Lower lobe of right lung (tissue), 2 donors: ENCODE measurements at regions not wholly inside any gene's neighbourhood (a gene's known extent, or its start where the extent isn't known, plus 50 kb on each side); places are given as distances from the start of the nearest gene placed in this dataset.
"Not testable (repeated sequence)": the region's sequence is repeated elsewhere in the genome, so short reads cannot be mapped to it uniquely, and the experiment has no call there.

ENCODE experiments used
- ATAC-seq, 2 donors: fragments of 200-7000 bp; cut with Tn5 transposase; one replicate each; pipeline ENCODE4 v1.9.1; 2020 to 2022; ENCODE audit warnings: mild to moderate bottlenecking in 2 of 2, moderate library complexity in 2 of 2
- DNase-seq: peaks from one replicate; pipeline ENCODE4 v3.0.0-alpha.2; 2020
- H3K27ac ChIP-seq: fragments of 200-600 bp; one replicate; pipeline ENCODE4 v1.8.0; 2022
- H3K27me3 ChIP-seq: fragments of 200-600 bp; one replicate; pipeline ENCODE4 v1.8.0; 2022; ENCODE audit warnings: low read depth
- H3K36me3 ChIP-seq: fragments of 200-600 bp; one replicate; pipeline ENCODE4 v1.8.0; 2022; ENCODE audit warnings: mild to moderate bottlenecking
- H3K4me1 ChIP-seq: fragments of 200-600 bp; one replicate; pipeline ENCODE4 v1.8.0; 2022
- H3K4me3 ChIP-seq: fragments of 200-600 bp; one replicate; pipeline ENCODE4 v1.8.0; 2022; ENCODE audit warnings: mild to moderate bottlenecking
- H3K9me3 ChIP-seq: fragments of 200-600 bp; one replicate; pipeline ENCODE4 v1.8.0; 2022
- intact Hi-C: fragments of 100-400 bp; cut with DNase I; formaldehyde crosslinking; loops from one replicate; pipeline ENCODE4 v1.11.0; 2022
- TF ChIP-seq, protein P1 (sequence below): fragments of 200-600 bp; IDR thresholded peaks from one replicate; pipeline ENCODE4 v1.8.0; 2022; ENCODE audit warnings: antibody characterized with exemption, mild to moderate bottlenecking
- donor health status: DM: no; HTN: yes; CAD: no; lungs with severe emphysema.

DNA sequence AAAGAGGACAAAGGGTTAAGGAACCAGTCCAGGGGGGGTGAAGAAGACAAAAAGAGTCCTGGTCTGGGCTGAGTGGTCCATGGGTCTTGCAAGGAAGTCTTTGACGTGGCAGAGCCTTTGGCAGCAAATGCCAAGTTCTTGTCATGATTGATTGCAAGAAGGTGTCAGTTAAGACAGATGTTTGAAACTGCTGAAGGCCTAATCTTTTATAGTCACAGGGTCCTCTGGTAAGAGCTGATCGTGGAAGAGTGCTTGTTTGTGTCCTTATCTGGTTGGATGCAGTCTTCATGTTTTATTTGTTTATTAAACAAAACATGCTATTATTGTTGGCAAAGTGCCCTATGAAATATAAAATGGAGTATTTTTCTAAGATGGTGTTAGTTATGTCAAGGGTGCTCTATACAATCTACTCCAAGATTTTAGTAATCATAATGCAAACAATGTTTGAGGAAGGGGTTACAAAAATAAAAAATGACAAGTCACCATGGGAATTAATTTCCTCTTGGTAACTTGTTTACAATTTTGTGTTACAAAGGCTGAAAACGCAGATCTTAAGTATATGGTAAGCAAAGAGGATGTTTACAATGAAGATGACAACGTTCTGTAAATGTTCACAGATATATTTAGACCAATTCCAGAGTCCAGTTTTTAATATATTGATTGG lies 85.9 kb downstream of the MAGED4 start:
- Histone ChIP-seq H3K36me3 (no peaks in the 10 kb centered on the region), H3K27ac (no peak overlapping the region), H3K4me3 (no peak overlapping the region), H3K27me3 (no peaks in the 10 kb centered on the region), H3K4me1 (no peaks in the 10 kb centered on the region), H3K9me3 (no peaks in the 10 kb centered on the region)
- TF ChIP-seq, protein P1, sequence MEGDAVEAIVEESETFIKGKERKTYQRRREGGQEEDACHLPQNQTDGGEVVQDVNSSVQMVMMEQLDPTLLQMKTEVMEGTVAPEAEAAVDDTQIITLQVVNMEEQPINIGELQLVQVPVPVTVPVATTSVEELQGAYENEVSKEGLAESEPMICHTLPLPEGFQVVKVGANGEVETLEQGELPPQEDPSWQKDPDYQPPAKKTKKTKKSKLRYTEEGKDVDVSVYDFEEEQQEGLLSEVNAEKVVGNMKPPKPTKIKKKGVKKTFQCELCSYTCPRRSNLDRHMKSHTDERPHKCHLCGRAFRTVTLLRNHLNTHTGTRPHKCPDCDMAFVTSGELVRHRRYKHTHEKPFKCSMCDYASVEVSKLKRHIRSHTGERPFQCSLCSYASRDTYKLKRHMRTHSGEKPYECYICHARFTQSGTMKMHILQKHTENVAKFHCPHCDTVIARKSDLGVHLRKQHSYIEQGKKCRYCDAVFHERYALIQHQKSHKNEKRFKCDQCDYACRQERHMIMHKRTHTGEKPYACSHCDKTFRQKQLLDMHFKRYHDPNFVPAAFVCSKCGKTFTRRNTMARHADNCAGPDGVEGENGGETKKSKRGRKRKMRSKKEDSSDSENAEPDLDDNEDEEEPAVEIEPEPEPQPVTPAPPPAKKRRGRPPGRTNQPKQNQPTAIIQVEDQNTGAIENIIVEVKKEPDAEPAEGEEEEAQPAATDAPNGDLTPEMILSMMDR = no peak
- intact Hi-C loops = no loop called here
- ATAC-seq = no peak
- DNase-seq = no peak

DNA sequence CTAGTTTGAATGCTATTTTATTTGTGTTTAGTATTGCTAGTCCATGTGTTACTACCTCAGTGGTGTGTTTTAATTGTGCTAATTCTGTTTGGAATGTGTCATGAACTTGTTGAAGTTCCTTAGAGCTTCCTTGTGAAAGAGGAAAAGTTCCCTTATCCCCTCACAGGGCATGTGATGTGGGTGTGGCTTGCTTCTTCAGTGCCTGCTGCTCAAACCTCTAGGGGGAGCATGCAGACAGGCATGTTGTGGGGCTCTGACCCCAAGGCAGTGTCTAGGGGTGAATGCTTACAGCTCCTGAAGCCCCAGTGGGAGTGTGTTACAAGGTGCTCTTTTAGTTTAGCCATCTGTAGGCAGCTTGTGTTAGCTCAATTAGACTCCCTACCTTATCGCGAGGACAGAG lies 86.5 kb downstream of the MAGED4 start:
- H3K36me3 ChIP-seq = no peaks in the 10 kb centered on the region
- TF ChIP-seq, protein P1 = peak; percentile 22
- H3K4me1 ChIP-seq = no peaks in the 10 kb centered on the region
- DNase-seq = no peak
- no peak overlapping the region for H3K4me3 ChIP-seq
- intact Hi-C loops = no loop called here
- no peaks in the 10 kb centered on the region for H3K9me3 ChIP-seq
- no peak overlapping the region for H3K27ac ChIP-seq
- H3K27me3 ChIP-seq = no peaks in the 10 kb centered on the region
- ATAC-seq = peak in 1 of 2 donors; percentile 41

DNA sequence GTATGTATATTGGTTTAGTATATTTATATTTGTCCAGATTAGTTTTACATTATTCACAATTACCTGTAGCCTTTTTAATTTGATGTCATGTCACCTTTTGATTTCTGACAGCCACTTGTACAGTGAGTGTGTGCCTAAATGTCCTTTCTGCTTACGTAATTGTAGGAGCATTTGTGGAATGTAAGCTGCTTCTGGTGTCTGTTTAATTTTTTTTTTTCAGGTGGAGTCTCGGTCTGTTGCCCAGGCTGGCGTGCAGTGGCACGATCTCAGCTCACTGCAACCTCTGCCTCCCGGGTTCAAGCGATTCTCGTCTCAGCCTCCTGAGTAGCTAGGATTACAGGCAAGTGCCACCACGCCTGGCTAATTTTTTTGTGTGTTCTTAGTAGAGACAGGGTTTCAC lies 91.2 kb upstream of the XAGE2 start:
- Histone ChIP-seq H3K9me3 (no peaks in the 10 kb centered on the region), H3K4me1 (no peaks in the 10 kb centered on the region), H3K4me3 (no peak overlapping the region), H3K27me3 (no peaks in the 10 kb centered on the region), H3K27ac (no peak overlapping the region), H3K36me3 (no peaks in the 10 kb centered on the region)
- TF ChIP-seq, protein P1 = no peak
- intact Hi-C loops = no loop called here
- ATAC-seq = peak in 1 of 2 donors; percentile 48
- DNase-seq = no peak

DNA sequence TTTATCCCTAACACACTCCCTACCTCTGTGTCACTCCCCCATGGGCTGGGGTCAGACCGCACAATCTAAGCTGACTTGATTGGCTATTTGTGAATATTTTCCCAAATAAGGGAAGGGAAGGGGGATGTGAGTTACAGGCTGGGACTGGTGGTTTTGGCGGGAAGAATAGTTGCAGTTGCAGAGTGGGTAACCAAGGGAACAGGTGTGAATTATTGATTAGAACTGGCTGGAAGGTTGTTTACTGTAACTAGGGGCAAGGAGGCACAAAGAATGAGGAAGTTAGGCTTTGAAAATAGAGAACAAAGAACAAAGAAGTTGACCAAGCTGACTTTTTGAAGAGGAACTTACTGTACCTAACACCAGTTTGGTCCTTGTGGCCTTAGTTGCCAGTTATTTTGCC lies 88.0 kb upstream of the XAGE2 start:
- intact Hi-C loops = no loop called here
- no peaks in the 10 kb centered on the region for H3K9me3 ChIP-seq
- H3K27ac ChIP-seq = no peak overlapping the region
- ATAC-seq (no peak), DNase-seq (no peak)
- no peaks in the 10 kb centered on the region for H3K27me3 ChIP-seq
- H3K4me1 ChIP-seq = no peaks in the 10 kb centered on the region
- H3K4me3 ChIP-seq = no peak overlapping the region
- no peaks in the 10 kb centered on the region for H3K36me3 ChIP-seq
- TF ChIP-seq, protein P1 = no peak

DNA sequence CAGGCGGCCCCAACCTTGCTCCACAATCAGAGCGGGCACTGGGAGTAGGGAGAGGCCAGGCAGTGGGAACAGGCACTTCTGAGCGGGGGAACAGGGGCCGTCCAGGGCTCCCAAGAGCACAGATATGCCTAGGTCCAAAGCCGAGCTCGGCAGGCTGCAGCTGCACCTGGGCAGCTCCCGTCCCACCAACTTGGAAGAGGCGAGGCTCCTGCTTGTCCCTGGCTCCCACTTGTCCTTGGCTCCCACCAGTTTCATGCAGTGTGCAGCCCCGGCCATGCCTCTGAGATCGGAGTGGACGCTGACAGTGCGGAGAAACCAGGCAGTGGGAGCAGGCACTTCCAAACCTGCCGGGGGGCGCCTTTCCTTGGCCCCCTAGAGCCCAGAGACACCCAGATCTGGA lies 84.0 kb upstream of the XAGE2 start:
- no peak overlapping the region for H3K27ac ChIP-seq
- no peaks in the 10 kb centered on the region for H3K9me3 ChIP-seq
- no peaks in the 10 kb centered on the region for H3K36me3 ChIP-seq
- TF ChIP-seq, protein P1 = no peak
- no peaks in the 10 kb centered on the region for H3K4me1 ChIP-seq
- H3K27me3 ChIP-seq = no peaks in the 10 kb centered on the region
- DNase-seq (no peak), ATAC-seq (no peak)
- intact Hi-C loops = no loop called here
- H3K4me3 ChIP-seq = no peak overlapping the region

DNA sequence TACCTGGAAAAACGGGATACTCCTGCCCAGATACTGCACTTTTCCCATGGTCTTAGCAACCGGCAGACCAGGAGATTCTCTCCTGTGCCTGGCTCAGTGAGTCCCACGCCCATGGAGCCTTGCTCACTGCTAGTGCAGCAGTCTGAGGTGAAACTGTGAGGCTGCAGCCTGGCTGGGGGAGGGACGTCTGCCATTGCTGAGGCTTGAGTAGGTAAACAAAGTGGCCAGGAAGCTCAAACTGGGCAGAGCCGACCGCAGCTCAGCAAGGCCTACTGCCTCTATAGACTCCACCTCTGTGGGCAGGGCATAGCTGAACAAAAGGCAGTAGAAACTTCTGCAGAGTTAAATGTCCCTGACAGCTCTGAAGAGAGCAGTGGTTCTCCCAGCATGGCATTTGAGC lies 69.9 kb upstream of the XAGE2 start:
- H3K27ac ChIP-seq, H3K36me3 ChIP-seq, H3K27me3 ChIP-seq, H3K4me3 ChIP-seq, intact Hi-C loops, H3K9me3 ChIP-seq, DNase-seq, ATAC-seq, H3K4me1 ChIP-seq: not testable (repeated sequence)

DNA sequence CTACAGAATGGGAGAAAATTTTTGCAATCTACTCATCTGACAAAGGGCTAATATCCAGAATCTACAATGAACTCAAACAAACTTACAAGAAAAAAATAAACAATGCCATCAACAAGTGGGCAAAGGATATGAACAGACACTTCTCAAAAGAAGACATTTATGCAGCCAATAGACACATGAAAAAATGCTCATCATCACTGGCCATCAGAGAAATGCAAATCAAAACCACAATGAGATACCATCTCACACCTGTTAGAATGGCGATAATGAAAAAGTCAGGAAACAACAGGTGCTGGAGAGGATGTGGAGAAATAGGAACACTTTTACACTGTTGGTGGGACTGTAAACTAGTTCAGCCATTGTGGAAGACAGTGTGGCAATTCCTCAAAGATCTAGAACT lies 60.3 kb upstream of the XAGE2 start:
- DNase-seq, intact Hi-C loops, ATAC-seq, H3K4me3 ChIP-seq, H3K27ac ChIP-seq, H3K4me1 ChIP-seq, H3K36me3 ChIP-seq, H3K27me3 ChIP-seq, H3K9me3 ChIP-seq: not testable (repeated sequence)
